Stimulated activated CD4-positive, alpha-beta T cell treated with anti-CD3 and anti-CD28 coated beads, Interleukin-15, amount 100 ng/mL, for 24 hours (primary cell): ENCODE measurements at regions not wholly inside any gene's neighbourhood (a gene's known extent, or its start where the extent isn't known, plus 50 kb on each side); places are given as distances from the start of the nearest gene placed in this dataset.

Experiments
- DNase-seq: peaks from one replicate; pipeline ENCODE4 v3.0.0-alpha.2; 2020

GRCh38 chr18:39753178-39753577 is 2187.6 kb upstream of the CELF4 start:
- DNase-seq, result no peak

GRCh38 chr18:39752351-39752750 is 2186.8 kb upstream of the CELF4 start:
- DNase-seq, result no peak

- DNase-seq, result no peak
Observed at GRCh38 chr18:39751921-39752320, 2186.3 kb upstream of the CELF4 start.

GRCh38 chr18:39751161-39751560 is 2185.6 kb upstream of the CELF4 start:
- DNase-seq, result no peak

- DNase-seq, result no peak
Observed at GRCh38 chr18:39749154-39749553, 2183.6 kb upstream of the CELF4 start.

GRCh38 chr18:39748727-39749126 is 2183.1 kb upstream of the CELF4 start:
- no peak for DNase-seq

- DNase-seq, result no peak
Observed at GRCh38 chr18:39746201-39746600, 2180.6 kb upstream of the CELF4 start.

GRCh38 chr18:39743463-39743862 is 2177.9 kb upstream of the CELF4 start:
- no peak for DNase-seq

- no peak for DNase-seq
Observed at GRCh38 chr18:39741755-39742466, 2176.3 kb upstream of the CELF4 start.

GRCh38 chr18:39737869-39738268 is 2172.3 kb upstream of the CELF4 start:
- DNase-seq, result no peak

- DNase-seq, result no peak
Observed at GRCh38 chr18:39732918-39733317, 2167.3 kb upstream of the CELF4 start.

- DNase-seq, result no peak
Observed at GRCh38 chr18:39730606-39731005, 2165.0 kb upstream of the CELF4 start.

- no peak for DNase-seq
Observed at GRCh38 chr18:39724652-39725051, 2159.1 kb upstream of the CELF4 start.

- no peak for DNase-seq
Observed at GRCh38 chr18:39721712-39722111, 2156.1 kb upstream of the CELF4 start.

GRCh38 chr18:39713961-39714360 is 2148.4 kb upstream of the CELF4 start:
- no peak for DNase-seq

GRCh38 chr18:39711701-39712100 is 2146.1 kb upstream of the CELF4 start:
- DNase-seq, result no peak

- no peak for DNase-seq
Observed at GRCh38 chr18:39705362-39705761, 2139.8 kb upstream of the CELF4 start.

GRCh38 chr18:39702888-39703287 is 2137.3 kb upstream of the CELF4 start:
- no peak for DNase-seq

GRCh38 chr18:39701839-39702238 is 2136.2 kb upstream of the CELF4 start:
- DNase-seq, result no peak

- no peak for DNase-seq
Observed at GRCh38 chr18:39701055-39701783, 2135.6 kb upstream of the CELF4 start.

GRCh38 chr18:39699340-39699964 is 2133.9 kb upstream of the CELF4 start:
- DNase-seq, result no peak

- DNase-seq, result no peak
Observed at GRCh38 chr18:39698436-39698835, 2132.8 kb upstream of the CELF4 start.

GRCh38 chr18:39693359-39693758 is 2127.8 kb upstream of the CELF4 start:
- no peak for DNase-seq

GRCh38 chr18:39692367-39693015 is 2126.9 kb upstream of the CELF4 start:
- no peak for DNase-seq
